ENCODE measurements at regions not wholly inside any gene's neighbourhood (a gene's known extent, or its start where the extent isn't known, plus 50 kb on each side); places are given as distances from the start of the nearest gene placed in this dataset.
"Not testable (repeated sequence)": the region's sequence is repeated elsewhere in the genome, so short reads cannot be mapped to it uniquely, and the experiment has no call there.

GRCh38 chr9:66152406-66152805 is 415.5 kb downstream of the FOXD4L4 start:
- not testable (repeated sequence) for DNase-seq (ENCODE audit: low read depth)

GRCh38 chr9:66153021-66153725 is 416.2 kb downstream of the FOXD4L4 start:
- peak; percentile 82 for DNase-seq (ENCODE audit: low read depth)

- not testable (repeated sequence) for DNase-seq (ENCODE audit: low read depth)
These were observed 417.2 kb downstream of the FOXD4L4 start for GRCh38 chr9:66153971-66154691.

GRCh38 chr9:66182316-66182715 is 445.4 kb downstream of the FOXD4L4 start:
- DNase-seq (ENCODE audit: low read depth): not testable (repeated sequence)

GRCh38 chr9:66183648-66184047 is 446.7 kb downstream of the FOXD4L4 start:
- not testable (repeated sequence) for DNase-seq (ENCODE audit: low read depth)

GRCh38 chr9:66197199-66197598 is 460.3 kb downstream of the FOXD4L4 start:
- DNase-seq (ENCODE audit: low read depth): not testable (repeated sequence)

GRCh38 chr9:66198421-66198820 is 461.5 kb downstream of the FOXD4L4 start:
- not testable (repeated sequence) for DNase-seq (ENCODE audit: low read depth)

GRCh38 chr9:66206617-66207016 is 469.7 kb downstream of the FOXD4L4 start:
- DNase-seq (ENCODE audit: low read depth): not testable (repeated sequence)

GRCh38 chr9:66207914-66208313 is 471.0 kb downstream of the FOXD4L4 start:
- not testable (repeated sequence) for DNase-seq (ENCODE audit: low read depth)

GRCh38 chr9:66244763-66245162 is 507.8 kb downstream of the FOXD4L4 start:
- DNase-seq (ENCODE audit: low read depth): not testable (repeated sequence)

- not testable (repeated sequence) for DNase-seq (ENCODE audit: low read depth)
These were observed 508.5 kb downstream of the FOXD4L4 start for GRCh38 chr9:66245481-66245880.

GRCh38 chr9:66257581-66257980 is 520.6 kb downstream of the FOXD4L4 start:
- not testable (repeated sequence) for DNase-seq (ENCODE audit: low read depth)

GRCh38 chr9:66261576-66261975 is 524.6 kb downstream of the FOXD4L4 start:
- not testable (repeated sequence) for DNase-seq (ENCODE audit: low read depth)

- DNase-seq (ENCODE audit: low read depth): peak; percentile 1
These were observed 526.7 kb downstream of the FOXD4L4 start for GRCh38 chr9:66263621-66264020.

- not testable (repeated sequence) for DNase-seq (ENCODE audit: low read depth)
These were observed 527.8 kb downstream of the FOXD4L4 start for GRCh38 chr9:66264786-66265185.

- DNase-seq (ENCODE audit: low read depth): not testable (repeated sequence)
These were observed 529.3 kb downstream of the FOXD4L4 start for GRCh38 chr9:66266202-66266601.

GRCh38 chr9:66266856-66267430 is 530.0 kb downstream of the FOXD4L4 start:
- DNase-seq (ENCODE audit: low read depth): not testable (repeated sequence)

GRCh38 chr9:66267684-66268083 is 530.7 kb downstream of the FOXD4L4 start:
- DNase-seq (ENCODE audit: low read depth): not testable (repeated sequence)

GRCh38 chr9:66269024-66269423 is 532.1 kb downstream of the FOXD4L4 start:
- DNase-seq (ENCODE audit: low read depth): not testable (repeated sequence)

GRCh38 chr9:66269783-66270182 is 532.8 kb downstream of the FOXD4L4 start:
- not testable (repeated sequence) for DNase-seq (ENCODE audit: low read depth)

GRCh38 chr9:66278809-66279208 is 541.9 kb downstream of the FOXD4L4 start:
- DNase-seq (ENCODE audit: low read depth): not testable (repeated sequence)

All from Daoy (cell line).